RWPE1 (cell line): ENCODE measurements at regions not wholly inside any gene's neighbourhood (a gene's known extent, or its start where the extent isn't known, plus 50 kb on each side); places are given as distances from the start of the nearest gene placed in this dataset.

Experiments
- CTCF ChIA-PET: fragments of 350-600 bp; sonication (Branson Sonifier 250); formaldehyde crosslinking; extraction: SDS; loops from one replicate; lab custom pipeline; 2021; lab: Yijun Ruan, JAX
- POLR2A ChIA-PET: fragments of 400-600 bp; formaldehyde crosslinking; extraction: SDS; loops from one replicate; lab custom pipeline; 2020; ENCODE audit warnings: antibody characterized with exemption; ENCODE audit not compliant: low non-redundant PET; lab: Yijun Ruan, JAX
- DNase-seq: peaks from one replicate; pipeline ENCODE4 v3.0.0; 2012; ENCODE audit warnings: low spot score
- H3K27ac ChIP-seq: fragments of 450-650 bp; 2 replicates; pipeline ENCODE4 v1.5.1; 2017
- CTCF ChIP-seq: fragments of 450-650 bp; conservative IDR thresholded peaks from 2 replicates; pipeline ENCODE4 v1.5.1; 2017; ENCODE audit warnings: low read depth, mild to moderate bottlenecking

GRCh38 chr5:105158526-105158925 lies 1595.9 kb upstream of the NUDT12 start:
- ChIA-PET POLR2A (no interaction called here), CTCF (no interaction called here)
- no peak for TF ChIP-seq CTCF
- DNase-seq: no peak
- no peak overlapping the region for H3K27ac ChIP-seq

- ChIA-PET CTCF (interaction anchor here (0.7 kb wide), 1 partner anchor 785 kb away, joined by 5 read pairs; no protein-coding TSS in a partner anchor), POLR2A (no interaction called here)
- H3K27ac ChIP-seq: no peak overlapping the region
- TF ChIP-seq CTCF: no peak
- no peak for DNase-seq
Observed at GRCh38 chr5:105150323-105150722, 1587.7 kb upstream of the NUDT12 start.

- POLR2A ChIA-PET: no interaction called here
- CTCF ChIA-PET: no interaction called here
Observed at GRCh38 chr5:105146867-105147266, 1584.3 kb upstream of the NUDT12 start.

GRCh38 chr5:105145152-105145551 lies 1582.6 kb upstream of the NUDT12 start:
- CTCF ChIA-PET: no interaction called here
- TF ChIP-seq CTCF: no peak
- no peak for DNase-seq
- POLR2A ChIA-PET: no interaction called here
- H3K27ac ChIP-seq: no peak overlapping the region

More at GRCh38 chr5:105146867-105147266, 1584.3 kb upstream of the NUDT12 start:
- no peak for TF ChIP-seq CTCF
- no peak for DNase-seq
- no peak overlapping the region for H3K27ac ChIP-seq

GRCh38 chr5:105134328-105134727 lies 1571.7 kb upstream of the NUDT12 start:
- no peak overlapping the region for H3K27ac ChIP-seq
- no peak for TF ChIP-seq CTCF
- CTCF ChIA-PET: no interaction called here
- no peak for DNase-seq
- POLR2A ChIA-PET: no interaction called here

- POLR2A ChIA-PET: no interaction called here
- CTCF ChIA-PET: no interaction called here
- H3K27ac ChIP-seq: no peak overlapping the region
- DNase-seq: no peak
- no peak for TF ChIP-seq CTCF
Observed at GRCh38 chr5:105133087-105133486, 1570.5 kb upstream of the NUDT12 start.

GRCh38 chr5:105132581-105132980 lies 1570.0 kb upstream of the NUDT12 start:
- ChIA-PET CTCF (no interaction called here), POLR2A (no interaction called here)
- DNase-seq: no peak
- TF ChIP-seq CTCF: no peak
- no peak overlapping the region for H3K27ac ChIP-seq
